ENCODE measurements at regions not wholly inside any gene's neighbourhood (a gene's known extent, or its start where the extent isn't known, plus 50 kb on each side); places are given as distances from the start of the nearest gene placed in this dataset.

DNA sequence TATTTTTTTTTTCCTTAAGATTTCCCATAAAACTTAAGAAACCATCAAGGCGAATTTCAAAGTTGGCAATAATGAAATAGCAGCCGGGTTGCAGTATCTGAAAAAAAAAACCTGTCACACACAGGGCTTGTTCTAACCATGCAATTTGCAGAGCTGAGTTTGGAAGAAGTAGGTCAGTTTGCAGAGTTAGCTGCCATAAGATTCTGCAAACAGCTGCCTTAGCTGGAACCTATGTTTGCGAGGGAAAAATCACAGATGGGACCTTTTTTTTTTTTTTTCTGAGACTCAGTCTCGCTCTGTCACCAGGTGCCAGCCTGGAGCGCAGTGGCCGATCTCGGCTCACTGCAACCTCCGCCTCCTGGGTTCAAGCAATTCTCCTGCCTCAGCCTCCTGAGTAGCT, 98.5 kb upstream of the HS3ST4 start:
- TF ChIP-seq CHD2 (IDR thresholded peaks at IDR 0.05; ENCODE audit: low read length, partially characterized antibody) (no peak), BHLHE40 (IDR thresholded peaks at IDR 0.05; ENCODE audit: low read depth, low read length) (no peak), POLR2A (IDR thresholded peaks at IDR 0.05; ENCODE audit: low read length) (no peak), NPAS2 (CRISPR knock-in tag; IDR thresholded peaks at IDR 0.05; ENCODE audit: borderline replicate concordance) (no peak), SMC3 (IDR thresholded peaks at IDR 0.05) (no peak), MYC (IDR thresholded peaks at IDR 0.05; ENCODE audit: borderline replicate concordance, low read length) (no peak)
- TF ChIP-seq, protein P1, sequence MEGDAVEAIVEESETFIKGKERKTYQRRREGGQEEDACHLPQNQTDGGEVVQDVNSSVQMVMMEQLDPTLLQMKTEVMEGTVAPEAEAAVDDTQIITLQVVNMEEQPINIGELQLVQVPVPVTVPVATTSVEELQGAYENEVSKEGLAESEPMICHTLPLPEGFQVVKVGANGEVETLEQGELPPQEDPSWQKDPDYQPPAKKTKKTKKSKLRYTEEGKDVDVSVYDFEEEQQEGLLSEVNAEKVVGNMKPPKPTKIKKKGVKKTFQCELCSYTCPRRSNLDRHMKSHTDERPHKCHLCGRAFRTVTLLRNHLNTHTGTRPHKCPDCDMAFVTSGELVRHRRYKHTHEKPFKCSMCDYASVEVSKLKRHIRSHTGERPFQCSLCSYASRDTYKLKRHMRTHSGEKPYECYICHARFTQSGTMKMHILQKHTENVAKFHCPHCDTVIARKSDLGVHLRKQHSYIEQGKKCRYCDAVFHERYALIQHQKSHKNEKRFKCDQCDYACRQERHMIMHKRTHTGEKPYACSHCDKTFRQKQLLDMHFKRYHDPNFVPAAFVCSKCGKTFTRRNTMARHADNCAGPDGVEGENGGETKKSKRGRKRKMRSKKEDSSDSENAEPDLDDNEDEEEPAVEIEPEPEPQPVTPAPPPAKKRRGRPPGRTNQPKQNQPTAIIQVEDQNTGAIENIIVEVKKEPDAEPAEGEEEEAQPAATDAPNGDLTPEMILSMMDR (IDR thresholded peaks at IDR 0.05): no peak
- TF ChIP-seq, protein P2, sequence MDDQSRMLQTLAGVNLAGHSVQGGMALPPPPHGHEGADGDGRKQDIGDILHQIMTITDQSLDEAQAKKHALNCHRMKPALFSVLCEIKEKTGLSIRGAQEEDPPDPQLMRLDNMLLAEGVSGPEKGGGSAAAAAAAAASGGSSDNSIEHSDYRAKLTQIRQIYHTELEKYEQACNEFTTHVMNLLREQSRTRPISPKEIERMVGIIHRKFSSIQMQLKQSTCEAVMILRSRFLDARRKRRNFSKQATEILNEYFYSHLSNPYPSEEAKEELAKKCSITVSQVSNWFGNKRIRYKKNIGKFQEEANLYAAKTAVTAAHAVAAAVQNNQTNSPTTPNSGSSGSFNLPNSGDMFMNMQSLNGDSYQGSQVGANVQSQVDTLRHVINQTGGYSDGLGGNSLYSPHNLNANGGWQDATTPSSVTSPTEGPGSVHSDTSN (IDR thresholded peaks at IDR 0.05): no peak
